GM13976 (cell line): ENCODE measurements at regions not wholly inside any gene's neighbourhood (a gene's known extent, or its start where the extent isn't known, plus 50 kb on each side); places are given as distances from the start of the nearest gene placed in this dataset.
A peak's percentile ranks its signal among the peaks of the same experiment; 100 is the strongest.
"Not testable (repeated sequence)": the region's sequence is repeated elsewhere in the genome, so short reads cannot be mapped to it uniquely, and the experiment has no call there.

Experiments used
- DNase-seq: peaks from one replicate; pipeline ENCODE4 v3.0.0; 2012; ENCODE audit warnings: low spot score
- in situ Hi-C: fragments of 300-500 bp; cut with MboI; formaldehyde crosslinking; loops from one replicate; pipeline ENCODE4 v1.12.0; 2022; ENCODE audit warnings: low sequenced_read_pairs, mixed read lengths, inconsistent platforms; ENCODE audit not compliant: unreplicated experiment
- TF ChIP-seq, protein P1 (sequence below): IDR thresholded peaks from 2 replicates; pipeline ENCODE4 v1.5.1; 2012; ENCODE audit warnings: borderline replicate concordance, mild to moderate bottlenecking; ENCODE audit not compliant: insufficient read depth; ENCODE audit errors: extremely low read depth, missing control alignments, control extremely low read depth

DNA sequence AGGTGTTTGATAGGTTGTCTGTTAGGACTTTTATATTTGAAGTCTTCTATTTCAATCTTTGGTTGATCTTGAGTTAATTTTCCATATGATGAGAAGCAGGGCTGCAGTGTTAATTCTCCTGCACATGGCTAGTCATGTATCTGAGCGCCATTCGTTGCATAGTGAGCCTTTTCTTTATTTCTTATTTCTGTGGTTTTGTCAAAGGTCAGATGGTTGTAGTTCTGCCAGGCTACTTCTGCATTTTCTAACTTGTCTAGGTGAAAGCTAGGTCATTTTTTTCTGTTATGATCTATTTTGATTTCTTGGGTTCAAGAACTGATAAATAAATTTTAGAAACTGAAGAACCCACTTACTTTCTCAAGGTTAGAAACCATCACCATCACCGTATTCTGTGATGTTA is 56.7 kb downstream of the CCDC74A start:
- DNase-seq, result no peak
- TF ChIP-seq, protein P1, sequence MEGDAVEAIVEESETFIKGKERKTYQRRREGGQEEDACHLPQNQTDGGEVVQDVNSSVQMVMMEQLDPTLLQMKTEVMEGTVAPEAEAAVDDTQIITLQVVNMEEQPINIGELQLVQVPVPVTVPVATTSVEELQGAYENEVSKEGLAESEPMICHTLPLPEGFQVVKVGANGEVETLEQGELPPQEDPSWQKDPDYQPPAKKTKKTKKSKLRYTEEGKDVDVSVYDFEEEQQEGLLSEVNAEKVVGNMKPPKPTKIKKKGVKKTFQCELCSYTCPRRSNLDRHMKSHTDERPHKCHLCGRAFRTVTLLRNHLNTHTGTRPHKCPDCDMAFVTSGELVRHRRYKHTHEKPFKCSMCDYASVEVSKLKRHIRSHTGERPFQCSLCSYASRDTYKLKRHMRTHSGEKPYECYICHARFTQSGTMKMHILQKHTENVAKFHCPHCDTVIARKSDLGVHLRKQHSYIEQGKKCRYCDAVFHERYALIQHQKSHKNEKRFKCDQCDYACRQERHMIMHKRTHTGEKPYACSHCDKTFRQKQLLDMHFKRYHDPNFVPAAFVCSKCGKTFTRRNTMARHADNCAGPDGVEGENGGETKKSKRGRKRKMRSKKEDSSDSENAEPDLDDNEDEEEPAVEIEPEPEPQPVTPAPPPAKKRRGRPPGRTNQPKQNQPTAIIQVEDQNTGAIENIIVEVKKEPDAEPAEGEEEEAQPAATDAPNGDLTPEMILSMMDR, result no peak
- in situ Hi-C loops, result no loop called here

DNA sequence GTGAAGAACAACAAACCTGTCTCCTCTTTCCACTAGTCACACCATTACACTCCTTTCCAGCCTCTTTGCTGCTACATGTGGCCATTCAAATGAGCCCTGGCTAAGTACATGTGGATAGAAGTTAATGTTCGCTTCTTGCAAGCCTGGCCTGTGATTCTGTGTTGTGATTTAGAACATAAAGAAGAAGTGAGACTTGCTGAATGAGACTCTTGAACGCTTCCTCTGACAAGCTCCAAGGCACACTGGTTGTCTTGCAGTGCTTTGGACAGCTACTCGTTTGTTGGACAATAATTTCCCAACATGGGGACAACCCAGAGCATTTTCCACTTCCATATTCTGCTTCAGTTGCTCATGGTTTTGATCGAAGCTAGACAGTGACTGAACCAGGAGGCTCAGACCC is 57.3 kb downstream of the CCDC74A start:
- DNase-seq, result peak; percentile 38
- in situ Hi-C loops, result no loop called here
- TF ChIP-seq, protein P1, result no peak

DNA sequence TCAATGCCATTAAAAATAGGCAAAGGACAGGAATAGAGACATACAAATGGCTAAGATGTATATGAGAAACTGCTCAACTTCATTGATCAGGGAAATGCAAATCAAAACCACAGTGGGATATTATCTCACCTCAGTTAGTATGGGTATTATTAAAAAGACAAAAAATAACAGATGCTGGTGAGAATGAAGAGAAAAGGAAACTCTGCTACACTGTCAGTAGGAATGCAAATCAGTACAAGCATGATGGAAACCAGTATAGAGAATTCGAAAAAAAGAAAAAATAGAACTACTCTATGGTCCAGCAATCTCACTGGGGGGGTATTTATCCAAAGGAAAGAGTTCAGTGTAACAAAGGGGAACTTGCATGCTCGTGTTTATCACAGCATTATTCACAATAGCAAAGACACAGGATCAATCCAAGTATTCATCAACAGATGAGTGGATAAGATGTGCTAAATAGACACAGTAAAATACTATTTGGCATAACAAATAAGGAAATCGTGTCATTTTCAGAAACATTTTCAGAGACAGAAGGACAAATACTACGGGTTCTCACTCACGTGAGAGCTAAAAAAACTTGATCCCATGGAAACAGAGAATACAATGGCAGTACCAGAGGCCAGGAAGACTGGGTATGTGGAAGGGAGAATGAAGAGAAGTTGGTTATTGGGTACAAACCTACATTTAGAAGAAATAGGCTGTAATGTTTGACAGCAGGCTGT is 60.6 kb downstream of the CCDC74A start:
- in situ Hi-C loops, result no loop called here
- DNase-seq, result peak; percentile 45

DNA sequence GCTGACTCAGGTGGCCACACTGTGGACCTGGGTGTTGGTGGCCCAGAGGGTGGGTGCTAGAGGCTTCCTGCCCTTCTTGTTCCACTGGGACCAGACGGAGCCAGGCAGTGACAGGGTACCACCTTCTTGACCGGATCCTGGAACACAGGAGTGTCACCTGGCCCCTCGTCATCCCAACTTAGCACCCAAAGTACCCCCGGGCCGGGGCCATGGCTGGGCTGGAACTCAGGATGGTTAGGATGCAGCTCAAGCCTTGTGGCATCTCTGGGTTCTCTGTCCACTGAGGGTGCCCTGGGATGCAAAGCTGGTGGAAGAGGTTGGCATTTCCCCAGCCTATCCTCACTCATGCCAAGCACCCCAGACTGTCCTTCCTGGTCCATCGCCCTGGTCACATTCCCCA is 61.4 kb downstream of the CCDC74A start:
- in situ Hi-C loops, DNase-seq: not testable (repeated sequence)

More for the DNA sequence above, 60.6 kb downstream of the CCDC74A start:
- TF ChIP-seq, protein P1, result no peak

DNA sequence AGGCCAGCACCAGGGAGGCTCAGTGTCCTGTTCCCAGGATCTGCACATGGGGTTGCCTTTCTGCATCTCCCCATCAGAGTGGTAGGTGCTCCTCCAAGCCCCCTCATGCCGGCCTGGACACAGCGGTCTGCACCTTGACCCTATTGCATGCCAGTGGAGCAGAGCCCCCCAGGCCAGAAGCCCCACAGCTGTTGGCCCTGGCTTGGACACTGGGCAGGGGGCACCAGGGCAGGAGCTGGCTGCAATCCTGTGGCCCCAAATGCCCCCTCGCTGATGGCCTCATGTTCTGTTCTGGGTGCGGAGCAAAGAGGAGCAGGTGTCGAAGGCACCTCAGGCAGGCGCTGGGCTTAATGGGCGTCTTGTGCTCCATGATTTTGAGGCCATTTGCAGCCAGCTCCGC is 62.7 kb downstream of the CCDC74A start:
- TF ChIP-seq, protein P1, result no peak
- DNase-seq, result no peak
- in situ Hi-C loops, result no loop called here

DNA sequence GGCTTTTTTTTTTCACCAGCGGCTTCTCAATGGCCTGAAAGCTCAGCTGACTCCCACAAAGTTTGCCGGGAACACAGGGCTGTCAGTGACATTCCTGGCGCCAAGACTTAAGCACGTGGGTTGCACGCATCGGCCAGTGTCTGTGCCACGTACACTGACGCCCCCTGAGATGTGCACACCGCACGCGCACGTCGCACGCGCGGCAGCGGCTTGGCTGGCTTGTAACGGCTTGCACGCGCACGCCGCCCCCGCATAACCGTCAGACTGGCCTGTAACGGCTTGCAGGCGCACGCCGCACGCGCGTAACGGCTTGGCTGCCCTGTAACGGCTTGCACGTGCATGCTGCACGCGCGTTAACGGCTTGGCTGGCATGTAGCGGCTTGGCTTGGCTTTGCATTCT is 63.2 kb downstream of the CCDC74A start:
- TF ChIP-seq, protein P1, result no peak
- DNase-seq, result no peak
- in situ Hi-C loops, result no loop called here

DNA sequence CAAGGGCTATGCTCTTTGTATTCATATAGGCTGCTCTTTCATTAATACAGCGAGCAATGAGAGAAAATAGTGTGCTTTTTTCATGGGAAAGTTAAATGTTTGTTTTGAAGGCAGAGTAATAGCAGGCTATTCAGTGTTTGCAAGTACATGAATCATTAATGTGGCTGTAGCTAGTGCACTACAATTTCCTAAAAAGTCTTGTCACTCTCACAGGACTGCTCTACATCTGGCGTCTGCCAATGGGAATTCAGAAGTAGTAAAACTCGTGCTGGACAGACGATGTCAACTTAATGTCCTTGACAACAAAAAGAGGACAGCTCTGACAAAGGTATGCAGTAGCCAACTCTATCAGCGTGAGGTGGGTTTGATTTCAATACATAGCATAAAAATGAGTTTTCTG is 68.9 kb downstream of the CCDC74A start:
- in situ Hi-C loops, DNase-seq: not testable (repeated sequence)

DNA sequence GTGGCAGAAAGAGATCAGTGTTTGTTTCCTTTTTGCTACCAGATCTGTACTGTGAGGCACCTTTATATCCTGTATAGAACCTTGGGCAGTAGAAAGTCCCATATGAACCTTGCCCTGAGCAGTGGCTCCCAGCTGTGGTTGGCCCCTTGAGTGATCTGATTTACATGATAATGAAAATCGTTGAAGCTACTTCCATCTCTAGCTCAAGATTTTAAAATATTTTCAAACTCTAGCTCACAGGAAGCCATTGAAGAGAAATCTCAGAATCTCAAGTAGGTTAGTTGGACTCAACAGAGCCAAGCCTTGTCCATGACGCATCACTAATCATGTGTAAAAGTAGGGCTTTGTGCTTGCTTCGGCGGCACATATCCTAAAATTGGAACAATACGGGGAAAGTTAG is 74.8 kb downstream of the CCDC74A start:
- in situ Hi-C loops, DNase-seq: not testable (repeated sequence)

DNA sequence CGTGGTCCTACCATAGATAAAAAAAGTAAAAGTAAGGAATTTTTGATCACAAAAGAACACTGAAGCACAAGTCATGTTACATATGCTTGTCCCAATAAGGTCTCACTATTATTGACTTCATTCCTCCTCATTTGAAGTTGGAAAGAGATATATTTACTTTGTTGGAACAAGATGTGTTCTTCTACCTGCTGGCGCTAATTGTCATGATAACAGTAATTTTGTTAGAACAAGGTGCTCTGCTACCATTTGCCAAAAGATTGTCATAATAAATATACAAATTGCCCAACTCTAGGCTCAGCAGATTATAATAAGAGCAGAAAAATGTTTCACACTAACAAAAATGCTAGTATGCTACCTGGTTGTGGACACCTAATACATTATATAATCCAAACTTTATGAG is 77.0 kb downstream of the CCDC74A start:
- in situ Hi-C loops, DNase-seq: not testable (repeated sequence)

DNA sequence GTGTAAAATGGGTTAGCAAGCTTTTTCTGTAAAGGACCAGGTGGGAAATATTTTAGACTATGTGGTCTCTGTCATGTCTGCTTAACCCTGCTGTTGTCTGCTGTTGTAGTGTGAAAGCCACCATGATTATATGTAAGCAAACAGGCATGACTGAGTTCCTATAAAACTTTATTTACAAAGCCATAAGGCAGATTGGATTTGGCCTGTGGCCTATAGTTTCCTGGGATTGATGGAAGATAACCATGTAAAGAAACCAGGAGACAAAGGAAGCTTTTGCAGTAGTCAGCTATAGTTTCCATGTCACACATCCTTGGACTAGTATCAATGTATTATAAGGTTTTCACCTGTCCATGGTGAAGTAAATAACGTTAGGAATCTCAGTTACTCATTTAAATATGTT is 78.7 kb downstream of the CCDC74A start:
- in situ Hi-C loops, DNase-seq: not testable (repeated sequence)

DNA sequence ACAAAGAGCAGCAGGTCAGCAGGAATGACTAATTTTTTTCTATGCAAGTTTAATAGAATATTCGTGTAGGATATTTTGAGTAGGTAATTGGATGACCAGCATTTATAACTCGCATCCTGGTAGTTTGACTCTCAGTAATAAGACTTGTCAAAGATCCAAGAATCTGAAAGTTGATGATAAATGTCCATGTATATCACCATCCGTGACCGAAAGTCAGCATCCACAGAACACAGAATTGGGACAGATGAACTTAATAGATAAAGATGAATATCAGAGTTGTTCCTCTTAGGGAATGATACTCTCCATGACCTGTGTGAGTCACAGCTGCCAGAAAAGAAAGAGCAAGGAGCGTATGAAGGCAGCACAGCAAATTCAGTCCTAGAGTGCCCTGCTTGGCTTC is 79.4 kb downstream of the CCDC74A start:
- in situ Hi-C loops, DNase-seq: not testable (repeated sequence)

DNA sequence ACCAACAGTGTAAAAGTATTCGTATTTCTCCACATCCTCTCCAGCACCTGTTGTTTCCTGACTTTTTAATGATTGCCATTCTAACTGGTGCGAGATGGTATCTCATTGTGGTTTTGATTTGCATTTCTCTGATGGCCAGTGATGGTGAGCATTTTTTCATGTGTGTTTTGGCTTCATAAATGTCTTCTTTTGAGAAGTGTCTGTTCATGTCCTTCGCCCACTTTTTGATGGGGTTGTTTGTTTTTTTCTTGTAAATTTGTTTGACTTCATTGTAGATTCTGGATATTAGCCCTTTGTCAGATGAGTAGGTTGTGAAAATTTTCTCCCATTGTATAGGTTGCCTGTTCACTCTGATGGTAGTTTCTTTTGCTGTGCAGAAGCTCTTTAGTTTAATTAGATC is 86.9 kb downstream of the CCDC74A start:
- DNase-seq, in situ Hi-C loops: not testable (repeated sequence)

DNA sequence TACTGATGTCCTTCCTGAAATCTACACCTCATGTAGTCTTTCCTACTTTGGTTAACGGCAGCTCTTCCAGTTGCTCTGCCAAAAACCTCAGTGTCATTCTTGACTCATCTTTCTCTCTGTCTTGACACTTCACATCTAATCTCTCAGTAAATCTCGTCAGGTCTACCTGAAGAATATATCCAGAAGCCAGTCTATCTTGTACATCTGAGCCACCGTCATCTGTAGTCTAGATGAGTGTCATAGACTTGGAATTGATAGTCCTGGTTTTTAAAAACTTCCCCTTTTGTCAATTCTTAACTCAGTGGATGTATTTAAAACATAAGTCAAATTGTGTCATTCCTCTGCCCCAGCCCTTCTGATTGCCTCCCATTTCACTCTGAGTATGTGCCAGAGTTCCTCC is 90.6 kb downstream of the CCDC74A start:
- in situ Hi-C loops, DNase-seq: not testable (repeated sequence)
